DMS53 (cell line): ENCODE measurements at regions not wholly inside any gene's neighbourhood (a gene's known extent, or its start where the extent isn't known, plus 50 kb on each side); places are given as distances from the start of the nearest gene placed in this dataset.
"Not testable (repeated sequence)": the region's sequence is repeated elsewhere in the genome, so short reads cannot be mapped to it uniquely, and the experiment has no call there.

Experiments used
- DNase-seq: peaks from one replicate; lab custom pipeline; 2025; lab: John Stamatoyannopoulos, UW

GRCh38 chr2:83378921-83379320, 1080.2 kb downstream of the SUCLG1 start:
- DNase-seq = no peak

GRCh38 chr2:83376731-83377130, 1082.3 kb downstream of the SUCLG1 start:
- DNase-seq = no peak

GRCh38 chr2:83370419-83370762, 1088.7 kb downstream of the SUCLG1 start:
- DNase-seq = no peak

GRCh38 chr2:83369601-83370418, 1089.3 kb downstream of the SUCLG1 start:
- DNase-seq = no peak

GRCh38 chr2:83368916-83369315, 1090.2 kb downstream of the SUCLG1 start:
- DNase-seq = no peak

GRCh38 chr2:83368461-83368860, 1090.6 kb downstream of the SUCLG1 start:
- no peak for DNase-seq

GRCh38 chr2:83365476-83365875, 1093.6 kb downstream of the SUCLG1 start:
- no peak for DNase-seq

- no peak for DNase-seq
These were observed 1094.8 kb downstream of the SUCLG1 start for GRCh38 chr2:83364264-83364663.

GRCh38 chr2:83363138-83363537, 1095.9 kb downstream of the SUCLG1 start:
- DNase-seq = not testable (repeated sequence)

- DNase-seq = no peak
These were observed 1099.7 kb downstream of the SUCLG1 start for GRCh38 chr2:83359336-83359735.

GRCh38 chr2:83342860-83343329, 1116.2 kb downstream of the SUCLG1 start:
- peak; percentile 47 for DNase-seq

GRCh38 chr2:83340424-83340823, 1118.7 kb downstream of the SUCLG1 start:
- DNase-seq = peak; percentile 27

- DNase-seq = not testable (repeated sequence)
These were observed 1119.1 kb downstream of the SUCLG1 start for GRCh38 chr2:83339942-83340341.

GRCh38 chr2:83331810-83332209, 1127.3 kb downstream of the SUCLG1 start:
- no peak for DNase-seq

GRCh38 chr2:83323038-83323437, 1136.0 kb downstream of the SUCLG1 start:
- no peak for DNase-seq

GRCh38 chr2:83320053-83320452, 1139.0 kb downstream of the SUCLG1 start:
- no peak for DNase-seq

GRCh38 chr2:83305758-83306378, 1153.2 kb downstream of the SUCLG1 start:
- no peak for DNase-seq

GRCh38 chr2:83291083-83291482, 1168.0 kb downstream of the SUCLG1 start:
- no peak for DNase-seq

- no peak for DNase-seq
These were observed 1176.2 kb downstream of the SUCLG1 start for GRCh38 chr2:83282841-83283240.

GRCh38 chr2:83282043-83282795, 1176.9 kb downstream of the SUCLG1 start:
- DNase-seq = no peak

- no peak for DNase-seq
These were observed 1178.7 kb downstream of the SUCLG1 start for GRCh38 chr2:83280391-83280790.

GRCh38 chr2:83273322-83273721, 1185.8 kb downstream of the SUCLG1 start:
- no peak for DNase-seq
